OCI-LY1 (cell line): ENCODE measurements at regions not wholly inside any gene's neighbourhood (a gene's known extent, or its start where the extent isn't known, plus 50 kb on each side); places are given as distances from the start of the nearest gene placed in this dataset.

ENCODE experiments used
- EZH2 ChIP-seq: fragments of 200-600 bp; sonication (generic), shearing (Covaris generic); IDR thresholded peaks from 2 replicates; pipeline ENCODE4 v1.8.0; 2017; ENCODE audit warnings: borderline replicate concordance, mixed run types, mild to moderate bottlenecking, antibody characterized with exemption, low read length, moderate library complexity, mixed read lengths
- TF ChIP-seq, protein P1 (sequence below): fragments of 200-600 bp; sonication (generic), shearing (Covaris generic); IDR thresholded peaks from 2 replicates; pipeline ENCODE4 v1.5.1; 2017; ENCODE audit warnings: mild to moderate bottlenecking, antibody characterized with exemption, low read length, moderate library complexity, mixed read lengths

- TF ChIP-seq, protein P1, sequence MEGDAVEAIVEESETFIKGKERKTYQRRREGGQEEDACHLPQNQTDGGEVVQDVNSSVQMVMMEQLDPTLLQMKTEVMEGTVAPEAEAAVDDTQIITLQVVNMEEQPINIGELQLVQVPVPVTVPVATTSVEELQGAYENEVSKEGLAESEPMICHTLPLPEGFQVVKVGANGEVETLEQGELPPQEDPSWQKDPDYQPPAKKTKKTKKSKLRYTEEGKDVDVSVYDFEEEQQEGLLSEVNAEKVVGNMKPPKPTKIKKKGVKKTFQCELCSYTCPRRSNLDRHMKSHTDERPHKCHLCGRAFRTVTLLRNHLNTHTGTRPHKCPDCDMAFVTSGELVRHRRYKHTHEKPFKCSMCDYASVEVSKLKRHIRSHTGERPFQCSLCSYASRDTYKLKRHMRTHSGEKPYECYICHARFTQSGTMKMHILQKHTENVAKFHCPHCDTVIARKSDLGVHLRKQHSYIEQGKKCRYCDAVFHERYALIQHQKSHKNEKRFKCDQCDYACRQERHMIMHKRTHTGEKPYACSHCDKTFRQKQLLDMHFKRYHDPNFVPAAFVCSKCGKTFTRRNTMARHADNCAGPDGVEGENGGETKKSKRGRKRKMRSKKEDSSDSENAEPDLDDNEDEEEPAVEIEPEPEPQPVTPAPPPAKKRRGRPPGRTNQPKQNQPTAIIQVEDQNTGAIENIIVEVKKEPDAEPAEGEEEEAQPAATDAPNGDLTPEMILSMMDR = no peak
- TF ChIP-seq EZH2 = no peak
Measured at GRCh38 chr10:56181607-56182006, 179.5 kb downstream of the ZWINT start.
